ENCODE measurements at regions not wholly inside any gene's neighbourhood (a gene's known extent, or its start where the extent isn't known, plus 50 kb on each side); places are given as distances from the start of the nearest gene placed in this dataset.
"Not testable (repeated sequence)": the region's sequence is repeated elsewhere in the genome, so short reads cannot be mapped to it uniquely, and the experiment has no call there.

DNA sequence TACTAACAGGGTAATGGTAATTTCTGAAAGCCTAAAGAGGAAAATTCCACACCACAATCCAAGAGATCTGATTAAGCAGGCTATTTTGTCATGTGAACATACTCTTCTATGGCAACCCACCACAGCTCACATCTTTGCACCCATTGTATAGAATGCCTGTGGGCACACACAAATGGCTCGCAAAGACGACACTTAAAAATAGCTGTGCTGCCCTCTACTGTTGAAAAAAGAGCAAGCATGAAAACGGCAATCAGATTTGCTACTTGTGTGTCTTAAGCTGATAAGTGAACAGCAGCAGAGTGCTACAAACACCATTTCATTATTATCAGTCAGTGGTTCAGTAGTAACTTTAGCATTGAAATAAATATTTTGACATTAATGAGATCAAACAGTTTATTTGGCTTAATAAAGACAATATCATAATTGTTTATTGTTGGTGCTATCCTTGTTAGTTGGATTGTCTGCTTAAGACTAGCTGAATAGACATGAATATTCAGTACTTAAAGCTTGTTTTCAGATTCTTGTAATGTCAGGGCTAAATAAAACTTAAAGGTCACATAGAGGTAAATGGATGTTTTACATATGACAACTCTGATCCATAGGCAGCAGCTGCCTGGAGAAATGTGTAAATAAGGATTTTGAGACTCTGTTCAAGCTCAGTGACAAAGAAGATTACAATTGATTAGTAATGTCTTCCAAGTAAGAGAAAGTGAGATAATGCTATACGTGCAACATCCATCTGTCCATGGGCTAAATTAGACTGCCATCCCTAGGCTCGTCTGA, 199.1 kb downstream of the LRRN1 start:
- peaks cover 0 to 2% of the 10 kb centered on the region in 2 donors for H3K9me3 Mint-ChIP-seq
- no peak for DNase-seq
- no peak for ATAC-seq (replicated peaks)
- H3K4me3 Mint-ChIP-seq, result no peak overlapping the region
- H3K36me3 Mint-ChIP-seq (ENCODE audit: insufficient read depth), result no peaks in the 10 kb centered on the region
- H3K4me1 Mint-ChIP-seq (ENCODE audit: low read depth in 2 of 2), result no peaks in the 10 kb centered on the region
- no peaks in the 10 kb centered on the region for H3K27me3 Mint-ChIP-seq
- no peak overlapping the region for H3K27ac Mint-ChIP-seq

GRCh38 chr3:3999340-3999739, 200.1 kb downstream of the LRRN1 start:
- H3K36me3 Mint-ChIP-seq (ENCODE audit: insufficient read depth); H3K9me3 Mint-ChIP-seq; H3K4me3 Mint-ChIP-seq; H3K27me3 Mint-ChIP-seq; ATAC-seq (replicated peaks); H3K27ac Mint-ChIP-seq; DNase-seq; H3K4me1 Mint-ChIP-seq (ENCODE audit: low read depth in 2 of 2): not testable (repeated sequence)

DNA sequence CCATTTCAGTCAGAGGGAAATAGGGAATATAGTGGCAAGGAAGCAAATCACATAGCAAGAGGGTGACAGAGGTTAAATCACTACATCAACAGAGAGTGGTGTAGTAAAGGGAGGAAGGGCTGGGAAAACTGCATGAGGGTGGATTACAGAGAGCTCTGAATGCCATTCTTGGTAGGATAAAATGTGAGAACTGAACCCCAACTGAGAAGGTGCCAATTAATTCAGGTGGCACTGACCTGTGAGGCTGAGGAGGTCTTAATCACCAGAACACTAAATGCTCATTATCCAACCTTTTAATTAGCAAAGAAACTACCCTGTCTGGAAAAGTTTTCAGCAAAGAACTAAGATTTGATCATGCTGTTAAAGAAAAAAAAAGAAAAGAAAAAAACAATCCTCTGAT, 202.7 kb downstream of the LRRN1 start:
- Mint-ChIP-seq H3K4me3 (no peak overlapping the region), H3K27me3 (no peaks in the 10 kb centered on the region), H3K4me1 (ENCODE audit: low read depth in 2 of 2) (no peaks in the 10 kb centered on the region), H3K9me3 (peaks cover 0 to 3% of the 10 kb centered on the region in 2 donors), H3K27ac (no peak overlapping the region), H3K36me3 (ENCODE audit: insufficient read depth) (no peaks in the 10 kb centered on the region)
- no peak for DNase-seq
- no peak for ATAC-seq (replicated peaks)

GRCh38 chr3:4006288-4006687, 207.1 kb downstream of the LRRN1 start:
- Mint-ChIP-seq H3K4me3 (no peak overlapping the region), H3K27ac (no peak overlapping the region), H3K4me1 (ENCODE audit: low read depth in 2 of 2) (no peaks in the 10 kb centered on the region), H3K36me3 (ENCODE audit: insufficient read depth) (no peaks in the 10 kb centered on the region), H3K27me3 (no peaks in the 10 kb centered on the region), H3K9me3 (peaks cover 0 to 1% of the 10 kb centered on the region in 2 donors)
- ATAC-seq (replicated peaks) (no peak), DNase-seq (no peak)

DNA sequence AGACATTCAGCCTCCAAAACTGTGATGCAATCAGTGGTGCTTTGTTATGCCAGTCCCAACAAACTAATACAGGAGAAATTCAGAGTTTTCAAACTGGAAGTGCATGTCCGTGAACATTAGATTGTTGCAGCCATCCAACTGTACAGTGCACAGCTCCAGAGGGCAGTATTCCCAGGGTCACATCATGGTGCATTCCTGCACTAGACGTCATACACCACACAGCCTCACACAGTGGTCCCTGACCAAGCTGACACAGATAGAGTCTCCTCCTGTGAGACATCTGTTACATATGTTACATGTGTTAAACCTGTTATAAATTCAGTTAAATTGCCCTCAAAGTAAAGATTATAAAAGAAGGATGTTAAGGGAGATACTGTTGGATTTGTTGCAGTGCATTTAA, 209.0 kb downstream of the LRRN1 start:
- Mint-ChIP-seq H3K4me1 (ENCODE audit: low read depth in 2 of 2) (no peaks in the 10 kb centered on the region), H3K4me3 (no peak overlapping the region), H3K36me3 (ENCODE audit: insufficient read depth) (no peaks in the 10 kb centered on the region), H3K27me3 (no peaks in the 10 kb centered on the region), H3K9me3 (peaks cover 0 to 1% of the 10 kb centered on the region in 2 donors), H3K27ac (no peak overlapping the region)
- no peak for ATAC-seq (replicated peaks)
- no peak for DNase-seq

DNA sequence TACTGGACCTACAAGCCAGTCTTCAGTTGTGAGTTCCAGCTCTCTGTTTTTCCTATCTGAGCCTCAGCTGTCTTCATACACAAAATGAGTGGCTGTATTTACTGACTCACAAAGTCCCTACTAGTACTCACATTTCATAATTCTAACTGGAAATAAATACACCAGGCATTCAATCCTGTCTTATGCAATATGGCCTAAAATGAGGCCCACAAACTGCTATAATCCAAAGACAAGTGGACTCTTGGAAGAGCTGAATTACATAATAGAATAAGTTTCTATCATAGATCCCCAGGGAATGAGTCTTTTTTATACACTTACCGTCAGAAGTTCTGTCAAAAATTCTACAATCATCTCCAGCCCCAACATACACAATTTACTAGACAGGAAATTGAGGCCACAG, 211.9 kb downstream of the LRRN1 start:
- H3K9me3 Mint-ChIP-seq, result no peaks in the 10 kb centered on the region
- no peaks in the 10 kb centered on the region for H3K4me1 Mint-ChIP-seq (ENCODE audit: low read depth in 2 of 2)
- no peaks in the 10 kb centered on the region for H3K27me3 Mint-ChIP-seq
- ATAC-seq (replicated peaks) (no peak), DNase-seq (no peak)
- H3K4me3 Mint-ChIP-seq, result no peak overlapping the region
- H3K36me3 Mint-ChIP-seq (ENCODE audit: insufficient read depth), result no peaks in the 10 kb centered on the region
- H3K27ac Mint-ChIP-seq, result no peak overlapping the region

DNA sequence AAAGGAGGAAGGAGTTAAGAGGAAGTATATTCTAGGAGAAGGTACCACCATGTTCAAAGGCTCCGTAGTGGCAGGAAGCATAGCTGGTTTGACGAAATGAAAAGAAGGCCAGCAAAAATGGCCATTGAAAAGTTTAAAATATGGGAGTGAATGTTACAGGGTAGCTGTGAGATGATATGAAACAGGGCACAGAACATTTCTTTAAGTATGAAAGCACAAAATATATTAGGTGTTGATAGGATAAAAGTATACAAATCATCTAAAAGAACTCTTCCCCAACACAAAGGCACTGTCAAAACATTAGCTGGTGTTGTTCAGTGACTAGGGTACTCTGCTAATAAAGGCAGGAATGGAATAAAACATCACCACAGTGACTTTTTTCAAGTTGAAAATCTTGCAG, 216.2 kb downstream of the LRRN1 start:
- H3K27ac Mint-ChIP-seq, result no peak overlapping the region
- no peaks in the 10 kb centered on the region for H3K4me1 Mint-ChIP-seq (ENCODE audit: low read depth in 2 of 2)
- H3K4me3 Mint-ChIP-seq, result no peak overlapping the region
- ATAC-seq (replicated peaks) (no peak), DNase-seq (no peak)
- H3K9me3 Mint-ChIP-seq, result no peaks in the 10 kb centered on the region
- no peaks in the 10 kb centered on the region for H3K27me3 Mint-ChIP-seq
- H3K36me3 Mint-ChIP-seq (ENCODE audit: insufficient read depth), result no peaks in the 10 kb centered on the region

DNA sequence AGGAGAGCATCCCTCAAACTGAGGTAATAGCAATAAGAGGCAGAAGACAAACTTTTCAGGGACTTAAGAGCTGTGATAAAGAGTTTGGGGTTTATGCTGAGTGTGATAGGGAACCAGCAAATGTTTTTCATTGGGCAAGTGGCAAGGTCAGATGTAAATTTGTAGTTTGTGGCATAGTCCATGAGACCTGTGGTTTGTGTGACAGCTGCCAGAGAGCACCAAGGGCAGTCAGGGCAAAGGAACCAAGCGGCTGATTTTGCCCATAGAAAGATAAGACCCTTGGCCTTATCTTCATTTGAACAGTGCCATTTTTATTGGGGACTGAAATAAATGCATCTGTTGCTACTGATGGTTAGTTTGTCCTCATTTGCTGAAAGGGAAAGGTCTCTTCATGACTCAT, 220.3 kb downstream of the LRRN1 start:
- H3K9me3 Mint-ChIP-seq, result peaks cover 0 to 2% of the 10 kb centered on the region in 2 donors
- H3K4me1 Mint-ChIP-seq (ENCODE audit: low read depth in 2 of 2), result no peaks in the 10 kb centered on the region
- H3K27ac Mint-ChIP-seq, result no peak overlapping the region
- no peaks in the 10 kb centered on the region for H3K27me3 Mint-ChIP-seq
- ATAC-seq (replicated peaks) (no peak), DNase-seq (no peak)
- no peak overlapping the region for H3K4me3 Mint-ChIP-seq
- no peaks in the 10 kb centered on the region for H3K36me3 Mint-ChIP-seq (ENCODE audit: insufficient read depth)

- H3K27me3 Mint-ChIP-seq, result no peaks in the 10 kb centered on the region
- no peaks in the 10 kb centered on the region for H3K4me1 Mint-ChIP-seq (ENCODE audit: low read depth in 2 of 2)
- H3K36me3 Mint-ChIP-seq (ENCODE audit: insufficient read depth), result no peaks in the 10 kb centered on the region
Measured at GRCh38 chr3:4021162-4021561, 221.9 kb downstream of the LRRN1 start.

DNA sequence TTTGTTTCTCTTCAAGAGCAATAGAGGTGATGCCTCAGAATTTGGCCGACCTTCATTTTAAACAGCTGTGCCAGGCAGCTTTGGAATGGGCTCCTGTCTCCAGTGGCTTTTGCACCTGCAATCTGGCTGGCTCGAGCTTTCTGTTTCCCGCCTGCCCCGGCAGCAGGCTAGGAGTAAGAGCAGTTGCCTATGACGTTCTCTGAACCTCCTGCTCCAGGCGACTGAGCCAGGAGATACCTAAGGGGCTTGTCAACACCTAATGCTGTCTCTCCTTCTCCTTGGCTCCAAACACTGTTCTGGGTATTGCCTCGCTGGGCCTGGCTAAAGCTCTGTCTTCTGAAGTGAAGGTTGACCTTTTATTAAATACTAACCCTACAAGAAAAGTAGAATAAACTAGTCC, 229.9 kb downstream of the LRRN1 start:
- Mint-ChIP-seq H3K4me3 (no peak overlapping the region), H3K4me1 (ENCODE audit: low read depth in 2 of 2) (no peaks in the 10 kb centered on the region), H3K27ac (no peak overlapping the region), H3K36me3 (ENCODE audit: insufficient read depth) (no peaks in the 10 kb centered on the region), H3K9me3 (peaks cover 0 to 2% of the 10 kb centered on the region in 2 donors), H3K27me3 (no peaks in the 10 kb centered on the region)
- ATAC-seq (replicated peaks) (no peak), DNase-seq (no peak)

More at GRCh38 chr3:4021162-4021561, 221.9 kb downstream of the LRRN1 start:
- DNase-seq (no peak), ATAC-seq (replicated peaks) (no peak)
- H3K27ac Mint-ChIP-seq, result no peak overlapping the region
- H3K9me3 Mint-ChIP-seq, result peaks cover 0 to 2% of the 10 kb centered on the region in 2 donors
- no peak overlapping the region for H3K4me3 Mint-ChIP-seq

DNA sequence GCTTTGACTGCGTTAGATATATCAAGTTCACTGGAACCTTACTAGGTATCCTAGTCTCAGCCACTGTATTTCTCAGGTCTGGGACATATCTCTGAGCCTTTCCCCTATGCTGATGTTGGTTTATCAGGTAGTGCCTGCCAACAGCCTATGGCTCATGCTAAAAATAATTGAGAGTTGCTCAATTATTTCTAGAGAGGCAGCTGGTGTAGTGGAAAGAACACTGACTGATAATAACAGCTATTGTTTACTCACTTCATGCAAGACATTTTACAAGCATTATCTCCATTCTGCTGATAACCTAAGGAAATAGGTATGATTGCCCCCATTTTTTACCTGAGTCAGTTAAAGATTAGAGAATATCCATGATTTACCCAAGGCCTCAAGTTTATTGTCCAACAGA, 231.4 kb downstream of the LRRN1 start:
- Mint-ChIP-seq H3K4me3 (no peak overlapping the region), H3K36me3 (ENCODE audit: insufficient read depth) (no peaks in the 10 kb centered on the region), H3K9me3 (peaks cover 0 to 2% of the 10 kb centered on the region in 2 donors), H3K27ac (no peak overlapping the region), H3K4me1 (ENCODE audit: low read depth in 2 of 2) (no peaks in the 10 kb centered on the region), H3K27me3 (no peaks in the 10 kb centered on the region)
- DNase-seq (no peak), ATAC-seq (replicated peaks) (no peak)

DNA sequence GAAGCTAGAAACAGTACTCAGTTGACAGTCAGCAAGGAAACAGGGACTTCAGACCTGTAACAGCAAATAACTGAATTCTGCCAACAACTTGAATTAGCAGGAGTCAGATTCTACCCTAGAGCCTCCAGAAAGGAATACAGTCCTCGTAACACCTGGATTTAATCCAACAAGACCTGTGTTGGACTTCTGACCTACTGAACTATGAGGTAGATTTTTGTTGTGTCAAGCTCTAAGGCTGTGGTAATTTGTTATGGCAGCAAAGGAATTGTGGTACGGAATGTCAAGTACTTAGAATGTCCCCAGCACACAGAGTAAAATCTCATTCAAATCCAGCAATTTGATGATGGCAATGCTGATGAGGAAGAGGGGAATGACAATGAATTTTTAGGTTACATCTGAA, 234.1 kb downstream of the LRRN1 start:
- Mint-ChIP-seq H3K27ac (no peak overlapping the region), H3K27me3 (no peaks in the 10 kb centered on the region), H3K4me1 (ENCODE audit: low read depth in 2 of 2) (no peaks in the 10 kb centered on the region), H3K4me3 (no peak overlapping the region), H3K36me3 (ENCODE audit: insufficient read depth) (peaks cover 4% of the 10 kb centered on the region), H3K9me3 (peaks cover 0 to 2% of the 10 kb centered on the region in 2 donors)
- DNase-seq (no peak), ATAC-seq (replicated peaks) (no peak)

GRCh38 chr3:4036046-4036445, 236.8 kb downstream of the LRRN1 start:
- peaks cover 4% of the 10 kb centered on the region for H3K36me3 Mint-ChIP-seq (ENCODE audit: insufficient read depth)
- no peak overlapping the region for H3K4me3 Mint-ChIP-seq
- no peaks in the 10 kb centered on the region for H3K4me1 Mint-ChIP-seq (ENCODE audit: low read depth in 2 of 2)
- ATAC-seq (replicated peaks), result no peak
- no peak for DNase-seq
- no peaks in the 10 kb centered on the region for H3K27me3 Mint-ChIP-seq
- H3K27ac Mint-ChIP-seq, result no peak overlapping the region
- peaks cover 0 to 2% of the 10 kb centered on the region in 2 donors for H3K9me3 Mint-ChIP-seq

DNA sequence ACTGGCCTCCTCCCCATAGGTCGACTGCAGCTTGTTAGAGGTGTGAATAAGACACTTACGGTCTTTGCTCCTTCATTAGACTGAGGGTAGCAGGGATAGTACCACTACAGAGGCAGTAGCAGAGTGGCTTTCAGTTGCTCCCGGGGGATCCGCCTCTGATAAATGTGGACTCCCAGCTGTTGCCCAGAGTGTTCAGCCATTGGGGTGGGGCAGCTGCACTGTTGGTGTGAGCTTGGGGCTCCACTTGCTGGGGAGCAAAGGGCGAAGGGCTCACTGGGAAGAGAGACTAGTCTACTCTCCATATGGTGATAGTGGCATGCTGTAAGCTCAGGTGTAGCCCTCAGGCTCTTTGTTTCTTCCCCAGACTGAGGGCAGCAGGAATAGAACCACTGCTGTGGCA, 239.1 kb downstream of the LRRN1 start:
- ATAC-seq (replicated peaks) (no peak), DNase-seq (no peak)
- Mint-ChIP-seq H3K9me3 (no peaks in the 10 kb centered on the region), H3K4me1 (ENCODE audit: low read depth in 2 of 2) (no peaks in the 10 kb centered on the region), H3K27ac (no peak overlapping the region), H3K27me3 (no peaks in the 10 kb centered on the region), H3K36me3 (ENCODE audit: insufficient read depth) (peaks cover 4% of the 10 kb centered on the region), H3K4me3 (no peak overlapping the region)
